GM20000 (cell line): ENCODE measurements at regions not wholly inside any gene's neighbourhood (a gene's known extent, or its start where the extent isn't known, plus 50 kb on each side); places are given as distances from the start of the nearest gene placed in this dataset.

Experiments used
- DNase-seq: peaks from one replicate; pipeline ENCODE4 v3.0.0; 2012; ENCODE audit warnings: low spot score
- CTCF ChIP-seq: IDR thresholded peaks from 2 replicates; pipeline ENCODE4 v1.5.1; 2012; ENCODE audit warnings: mild to moderate bottlenecking, control low read depth; ENCODE audit errors: extremely low read depth, missing control alignments

- DNase-seq = no peak
- TF ChIP-seq CTCF = no peak
These were observed 1010.1 kb upstream of the FLRT2 start for GRCh38 chr14:84519836-84520235.

GRCh38 chr14:84520711-84521338, 1009.1 kb upstream of the FLRT2 start:
- TF ChIP-seq CTCF = no peak
- no peak for DNase-seq

GRCh38 chr14:84523746-84524145, 1006.2 kb upstream of the FLRT2 start:
- no peak for TF ChIP-seq CTCF

GRCh38 chr14:84527706-84528105, 1002.2 kb upstream of the FLRT2 start:
- no peak for DNase-seq
- no peak for TF ChIP-seq CTCF

More at GRCh38 chr14:84523746-84524145, 1006.2 kb upstream of the FLRT2 start:
- DNase-seq = no peak

GRCh38 chr14:84532016-84532415, 997.9 kb upstream of the FLRT2 start:
- no peak for TF ChIP-seq CTCF
- DNase-seq = no peak

GRCh38 chr14:84533181-84533725, 996.7 kb upstream of the FLRT2 start:
- no peak for TF ChIP-seq CTCF
- no peak for DNase-seq

GRCh38 chr14:84533791-84534190, 996.2 kb upstream of the FLRT2 start:
- no peak for TF ChIP-seq CTCF
- no peak for DNase-seq
